ENCODE measurements at regions not wholly inside any gene's neighbourhood (a gene's known extent, or its start where the extent isn't known, plus 50 kb on each side); places are given as distances from the start of the nearest gene placed in this dataset.

DNA sequence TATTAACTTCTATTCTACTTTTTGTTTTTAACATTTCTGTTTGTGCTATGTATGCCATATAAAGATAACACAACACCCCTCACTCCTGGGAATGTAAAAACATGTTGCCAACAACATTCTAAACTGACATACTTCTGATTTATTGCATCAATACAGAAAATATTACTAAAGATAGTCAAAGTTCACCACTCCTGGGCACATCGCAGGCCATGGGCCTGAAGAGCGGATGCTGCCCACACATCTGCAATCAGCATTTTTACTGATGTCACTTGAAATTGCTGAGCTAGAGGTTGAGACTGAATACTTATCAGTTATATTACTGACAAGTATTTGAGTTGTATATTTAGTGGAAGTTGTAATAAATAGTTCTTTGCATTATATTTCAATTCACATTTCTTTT, 711.9 kb upstream of the EPHA7 start:
- TF ChIP-seq EP300 (IDR thresholded peaks at IDR 0.05; ENCODE audit: low read depth in 2 of 2, low read length in 2 of 2), result no peak
- TF ChIP-seq EP300 (CRISPR knock-in tag; IDR thresholded peaks at IDR 0.05; ENCODE audit: borderline replicate concordance), result no peak
- TF ChIP-seq SP2 (CRISPR knock-in tag; IDR thresholded peaks at IDR 0.05), result no peak

Data from HepG2 (cell line).